ENCODE measurements at regions not wholly inside any gene's neighbourhood (a gene's known extent, or its start where the extent isn't known, plus 50 kb on each side); places are given as distances from the start of the nearest gene placed in this dataset.

DNA sequence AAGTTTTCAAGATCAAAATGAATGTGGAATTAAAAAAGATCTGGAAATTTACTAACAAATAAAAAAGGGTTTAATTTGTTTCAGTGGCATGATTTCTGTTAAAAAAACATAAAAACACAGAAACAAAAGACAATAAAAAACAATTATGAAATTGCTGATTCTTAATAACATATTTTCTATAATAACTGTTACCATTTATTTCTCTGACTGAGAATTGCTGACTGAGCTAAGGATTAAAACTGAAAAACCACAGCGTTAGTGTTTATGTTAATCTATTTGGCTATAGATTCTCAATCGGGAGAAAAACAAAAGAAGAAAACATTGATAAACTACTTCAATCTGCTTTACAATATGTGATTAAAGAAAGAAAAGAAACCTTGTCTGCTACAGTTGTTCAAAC, 678.6 kb upstream of the ZEB2 start:
- DNase-seq (ENCODE audit: low read depth): no peak

DNA sequence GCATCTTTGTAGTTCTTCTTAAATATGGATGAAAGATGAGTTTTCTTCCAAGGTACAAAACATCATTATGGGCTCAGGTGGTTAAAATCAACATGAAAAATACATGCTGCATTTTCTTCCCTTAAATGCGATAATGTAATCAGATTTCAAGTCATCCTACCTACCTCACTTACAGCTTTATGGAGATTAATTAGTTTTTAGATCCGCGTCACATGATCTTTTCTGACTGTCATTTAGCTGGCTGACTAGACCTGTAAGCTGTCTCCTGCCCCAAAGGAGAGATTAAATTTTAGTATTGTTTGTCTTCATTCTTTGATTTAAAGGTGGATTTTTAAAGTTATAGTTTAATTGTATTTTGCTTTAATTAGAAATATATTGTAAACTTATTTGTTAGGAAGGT, 678.0 kb upstream of the ZEB2 start:
- DNase-seq (ENCODE audit: low read depth): no peak

DNA sequence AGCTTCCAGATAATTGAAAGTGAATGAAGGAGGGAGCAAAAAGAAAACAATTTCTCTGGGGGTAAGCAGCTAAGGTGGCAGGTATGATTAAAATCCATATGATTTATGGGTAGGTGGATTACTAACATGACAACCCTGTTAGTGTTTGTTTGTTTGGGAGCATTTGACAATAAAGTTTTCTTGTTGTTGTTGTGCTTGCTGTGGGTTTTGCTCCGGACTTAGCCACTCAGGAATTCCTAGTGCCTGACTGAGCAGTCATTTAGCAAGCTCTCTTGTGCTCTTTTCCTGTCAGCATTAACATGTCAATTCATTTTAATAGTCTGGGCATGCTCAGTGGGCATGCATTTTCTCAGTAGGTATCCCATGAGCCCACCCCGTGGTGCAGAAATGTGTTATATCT, 674.8 kb upstream of the ZEB2 start:
- DNase-seq (ENCODE audit: low read depth): no peak

DNA sequence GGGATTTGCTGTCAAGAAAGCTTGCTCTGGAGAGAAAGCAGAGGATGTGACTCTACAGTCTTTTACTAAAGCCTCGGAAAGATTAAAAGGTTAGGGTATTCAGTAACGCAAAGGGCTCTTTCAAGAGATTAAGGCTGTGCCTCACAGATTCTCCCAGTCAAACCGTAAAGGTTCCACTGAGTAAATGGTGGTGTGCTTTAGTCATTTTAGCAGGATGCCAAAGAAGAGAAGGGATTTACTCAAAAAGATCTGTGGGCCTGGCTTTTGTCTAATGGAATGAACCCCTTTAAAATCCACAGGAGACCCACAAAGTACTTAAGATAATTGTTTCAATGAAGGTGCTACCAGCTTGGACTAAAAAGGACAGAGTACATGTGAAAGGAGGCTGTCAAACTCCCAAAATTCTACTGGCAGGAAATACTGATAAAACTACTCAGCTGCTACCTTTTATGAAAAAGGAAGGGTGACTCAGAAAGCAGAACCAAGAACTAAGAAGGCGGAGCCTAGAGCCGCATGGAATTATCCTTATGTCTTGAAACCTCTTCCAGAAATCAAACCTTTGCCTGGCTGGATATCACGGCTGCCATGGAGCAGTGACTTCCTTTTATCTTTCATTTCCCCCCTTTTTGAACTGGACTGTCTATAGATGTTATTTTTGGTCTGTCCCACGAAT, 670.2 kb upstream of the ZEB2 start:
- DNase-seq (ENCODE audit: low read depth): no peak

- no peak for DNase-seq (ENCODE audit: low read depth)
These were observed 666.4 kb upstream of the ZEB2 start for GRCh38 chr2:145186303-145186702.

GRCh38 chr2:145185696-145186095, 665.8 kb upstream of the ZEB2 start:
- DNase-seq (ENCODE audit: low read depth): no peak

- no peak for DNase-seq (ENCODE audit: low read depth)
These were observed 665.1 kb upstream of the ZEB2 start for GRCh38 chr2:145184741-145185651.

- no peak for DNase-seq (ENCODE audit: low read depth)
These were observed 649.4 kb upstream of the ZEB2 start for GRCh38 chr2:145169285-145169684.

DNA sequence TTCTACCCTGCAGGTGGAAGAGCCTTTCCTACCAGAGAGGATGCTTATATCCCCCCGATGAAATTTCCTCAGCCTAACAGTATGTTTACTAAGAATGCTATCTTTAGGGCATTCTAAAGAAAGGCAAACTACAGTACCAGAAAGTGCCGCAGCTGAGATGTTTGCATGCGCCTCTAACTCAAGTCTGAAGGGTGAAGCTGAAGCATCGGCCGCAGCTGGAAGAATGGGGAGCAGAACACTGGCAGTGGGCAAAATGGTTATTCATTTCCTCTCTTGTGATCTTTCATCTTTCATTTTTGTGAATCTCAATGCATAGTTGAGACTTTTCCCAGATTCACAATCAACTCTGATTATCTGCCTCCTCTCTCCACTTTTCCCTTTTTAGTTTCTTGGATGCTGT, 648.2 kb upstream of the ZEB2 start:
- no peak for DNase-seq (ENCODE audit: low read depth)

GRCh38 chr2:145166731-145167302, 646.9 kb upstream of the ZEB2 start:
- no peak for DNase-seq (ENCODE audit: low read depth)

DNA sequence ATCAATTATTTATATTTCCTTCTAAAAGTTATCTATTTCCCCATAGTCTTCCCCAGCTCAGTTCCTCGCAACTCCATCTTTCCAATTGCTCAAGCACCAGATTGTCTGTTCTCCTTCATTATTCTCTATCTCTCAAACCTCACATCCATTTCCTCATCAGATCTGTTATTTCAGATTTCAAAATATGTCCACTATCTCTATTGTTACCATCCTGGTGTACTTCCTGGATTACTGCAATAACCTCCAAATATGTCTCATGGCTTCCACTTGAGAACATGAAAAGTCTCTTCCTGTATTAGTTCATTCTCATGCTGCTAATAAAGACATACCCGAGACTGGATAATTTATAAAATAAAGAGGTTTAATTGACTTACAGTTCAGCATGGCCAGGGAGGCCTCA, 641.7 kb upstream of the ZEB2 start:
- DNase-seq (ENCODE audit: low read depth): no peak

DNA sequence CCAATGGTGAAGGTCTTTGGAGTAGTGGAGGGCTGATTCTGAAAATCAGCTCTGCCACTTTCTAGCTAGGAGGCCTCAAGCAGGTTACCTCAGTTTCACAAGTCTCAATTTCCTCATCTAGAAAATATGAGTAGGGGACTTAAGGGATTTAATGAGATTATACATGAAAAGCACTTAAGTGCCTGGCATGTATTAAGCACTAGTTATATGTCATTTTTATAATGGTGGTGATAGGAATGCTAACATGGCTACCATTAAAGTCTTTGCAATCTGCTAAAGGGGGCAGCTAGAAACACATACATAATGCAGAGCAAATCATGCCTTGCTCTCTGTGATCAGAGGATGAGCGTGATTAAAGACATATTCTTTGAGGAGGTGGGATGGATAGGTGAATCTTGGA, 640.9 kb upstream of the ZEB2 start:
- no peak for DNase-seq (ENCODE audit: low read depth)

DNA sequence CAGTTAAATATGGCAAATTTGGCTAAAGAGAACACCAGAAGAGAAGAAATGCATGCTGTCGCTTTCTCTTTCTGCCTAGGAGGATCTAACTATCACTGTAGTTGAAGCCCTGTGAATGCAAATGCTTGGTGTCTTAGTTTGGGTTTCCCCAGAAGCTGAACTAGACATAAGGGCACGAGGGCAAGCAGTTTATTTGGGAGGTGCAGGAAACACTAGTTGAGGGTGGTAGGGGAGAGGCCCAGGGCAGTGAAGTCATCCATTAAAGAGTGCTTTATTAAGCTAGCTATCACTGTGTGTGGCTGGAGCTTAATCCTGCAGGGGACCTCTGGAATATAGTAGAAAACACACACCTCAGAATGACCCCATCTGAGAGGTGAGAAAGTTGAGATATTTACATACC, 639.8 kb upstream of the ZEB2 start:
- no peak for DNase-seq (ENCODE audit: low read depth)

DNA sequence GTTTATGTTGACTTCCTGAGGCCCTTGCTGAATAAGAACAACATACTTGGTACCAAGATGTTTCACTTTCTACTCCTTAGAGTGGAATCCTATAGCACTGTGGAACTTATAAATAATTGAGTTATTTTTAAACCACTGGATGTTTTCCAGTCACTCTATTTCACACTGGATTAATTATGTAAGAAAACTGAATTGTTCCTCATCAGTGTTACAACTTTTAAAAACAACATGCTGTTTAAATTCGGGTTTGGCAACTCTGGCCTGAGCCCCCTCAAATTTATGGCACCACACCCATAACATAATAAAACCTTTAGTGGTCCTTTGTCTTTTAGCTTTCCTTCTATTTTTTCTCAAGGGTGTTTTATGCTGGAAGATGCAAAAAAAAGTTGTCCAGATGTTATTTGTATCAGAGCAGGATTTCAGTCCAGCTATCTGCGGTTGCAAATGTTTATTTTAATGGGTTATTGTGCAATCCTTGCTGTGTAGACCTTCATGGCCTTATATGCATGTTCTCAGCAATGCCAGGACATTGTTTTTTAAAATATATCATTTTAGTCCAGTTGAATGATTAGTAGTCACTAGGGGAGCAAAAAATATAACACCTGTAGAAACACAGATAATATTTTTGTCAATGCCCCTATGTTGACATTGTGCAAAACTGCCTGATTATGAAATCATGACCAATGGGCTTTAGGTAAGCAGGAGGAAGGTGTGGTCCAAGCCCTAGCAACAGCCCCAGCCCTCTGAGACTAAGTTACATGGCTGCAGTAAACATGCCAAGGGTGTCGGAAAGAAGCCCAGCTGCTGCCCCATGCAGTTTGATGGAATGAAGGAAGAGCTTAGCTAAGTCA, 638.0 kb upstream of the ZEB2 start:
- peak; percentile 86 for DNase-seq (ENCODE audit: low read depth)

DNA sequence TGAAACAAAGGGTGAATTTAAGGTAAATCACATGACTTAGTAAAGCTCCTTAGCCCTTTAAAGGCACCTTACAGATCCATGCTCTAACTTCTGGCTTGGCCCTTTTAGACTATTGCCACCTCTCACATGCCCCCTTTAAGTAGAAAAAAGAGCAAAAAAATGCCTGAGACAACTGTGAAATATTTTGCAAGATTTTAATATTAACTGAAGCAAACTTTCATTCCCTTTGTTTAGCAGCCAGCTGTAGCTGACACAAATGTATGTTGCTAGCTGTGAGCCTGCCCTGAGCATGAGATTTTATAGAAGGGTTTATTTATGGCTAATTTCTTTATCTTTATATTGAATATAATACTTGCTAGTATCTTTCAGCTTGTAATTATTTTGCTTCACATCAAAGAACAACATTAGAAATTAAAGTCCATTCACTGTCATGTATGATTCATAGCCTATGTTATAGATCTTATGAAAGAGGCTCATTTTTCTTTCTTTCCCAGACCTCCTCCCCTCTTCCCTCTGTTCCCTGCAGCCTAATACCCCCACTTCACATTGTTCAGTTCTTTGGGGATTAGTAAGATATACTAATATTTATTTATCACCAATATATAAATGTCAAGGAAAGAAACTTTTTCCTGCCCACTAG, 637.2 kb upstream of the ZEB2 start:
- no peak for DNase-seq (ENCODE audit: low read depth)

- no peak for DNase-seq (ENCODE audit: low read depth)
These were observed 636.3 kb upstream of the ZEB2 start for GRCh38 chr2:145156199-145156598.

DNA sequence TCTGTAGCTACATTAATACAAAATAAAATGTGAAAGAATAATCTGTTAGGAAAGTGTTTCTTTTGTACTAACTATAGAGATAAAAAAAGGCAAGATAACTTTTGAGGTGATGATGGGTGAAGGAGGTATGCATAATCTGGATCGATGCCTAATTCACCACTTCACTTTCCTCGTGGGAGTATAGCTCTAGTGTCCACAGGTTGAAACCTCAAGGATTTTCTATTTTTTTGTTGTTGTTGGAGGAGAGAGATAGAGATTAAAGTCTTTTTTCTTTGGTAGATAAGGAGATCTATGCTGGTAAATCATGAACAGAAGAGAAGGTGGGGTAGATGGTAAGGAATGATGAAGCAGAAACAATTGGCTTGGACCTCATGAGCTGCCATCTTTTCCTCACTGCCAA, 635.3 kb upstream of the ZEB2 start:
- DNase-seq (ENCODE audit: low read depth): no peak

DNA sequence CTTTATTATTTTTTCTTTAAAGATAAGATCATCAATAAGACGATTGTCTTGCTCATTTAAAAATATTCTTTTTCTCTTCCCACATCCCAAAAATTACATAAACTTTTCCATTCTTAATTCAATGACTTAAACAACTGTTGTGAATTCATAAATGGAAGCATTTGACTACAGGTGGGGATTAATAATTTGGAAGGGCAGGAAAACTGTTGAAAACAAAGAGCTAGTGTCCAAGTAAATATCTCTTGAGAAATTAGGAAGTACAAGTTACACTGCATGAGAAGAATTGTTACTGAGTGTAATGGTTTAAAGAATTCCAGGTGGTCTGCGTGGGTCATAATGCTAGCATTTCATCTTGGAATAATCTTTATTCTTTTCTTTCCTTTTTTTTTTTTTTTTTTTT, 634.8 kb upstream of the ZEB2 start:
- DNase-seq (ENCODE audit: low read depth): no peak

DNA sequence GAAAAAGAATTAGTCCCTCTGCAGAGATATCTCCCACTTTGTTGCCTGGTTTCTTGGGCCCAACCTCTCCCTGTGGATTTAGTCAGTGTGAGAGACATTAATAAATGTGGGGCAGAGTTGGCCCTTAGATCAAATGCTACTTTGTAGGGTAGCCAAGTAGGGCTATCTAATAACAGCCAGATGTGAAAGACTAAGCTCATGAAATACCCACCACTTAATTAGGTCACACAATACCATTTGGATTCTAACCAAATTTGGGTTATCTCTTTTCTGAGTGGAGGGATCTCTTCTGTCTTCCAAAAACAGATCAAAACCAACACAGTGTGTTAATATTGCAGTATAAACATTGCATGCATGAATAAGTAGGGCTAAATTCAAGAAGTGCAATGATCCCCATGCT, 626.8 kb upstream of the ZEB2 start:
- no peak for DNase-seq (ENCODE audit: low read depth)

DNA sequence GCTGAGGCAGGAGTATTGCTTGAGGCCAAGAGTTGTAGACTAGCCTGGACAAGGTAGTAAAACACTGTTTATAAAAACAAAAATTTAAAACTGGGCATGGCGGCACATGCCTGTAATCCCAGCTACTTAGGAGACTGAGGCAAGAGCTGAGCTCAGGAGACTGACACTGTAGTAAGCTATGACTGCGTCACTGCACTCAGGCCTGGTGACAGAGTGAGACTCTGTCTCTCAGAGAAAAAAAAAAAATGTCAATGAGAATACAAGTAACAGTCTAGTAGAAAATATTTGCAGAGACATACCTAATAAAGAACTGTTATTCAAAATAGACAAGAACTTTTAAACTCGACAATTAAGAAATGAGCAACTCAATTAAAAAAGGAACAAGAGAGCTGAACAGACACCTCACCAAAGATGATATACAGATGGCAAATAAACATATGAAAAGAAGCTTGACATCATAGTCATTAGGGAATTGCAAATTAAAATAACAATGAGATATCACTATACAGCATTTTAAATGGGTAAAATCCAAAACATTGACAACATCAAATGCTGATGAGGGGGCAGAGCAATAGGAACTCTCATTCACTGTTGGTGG, 624.3 kb upstream of the ZEB2 start:
- DNase-seq (ENCODE audit: low read depth): no peak

- DNase-seq (ENCODE audit: low read depth): no peak
These were observed 622.1 kb upstream of the ZEB2 start for GRCh38 chr2:145141981-145142380.

All from non-pigmented ciliary epithelial cell (primary cell).